ENCODE measurements at regions not wholly inside any gene's neighbourhood (a gene's known extent, or its start where the extent isn't known, plus 50 kb on each side); places are given as distances from the start of the nearest gene placed in this dataset.

- TF ChIP-seq TCF12 (IDR thresholded peaks at IDR 0.05; ENCODE audit: low read depth) (no peak), USF1 (IDR thresholded peaks at IDR 0.05) (no peak), NFIC (IDR thresholded peaks at IDR 0.05) (no peak), ZBTB7A (IDR thresholded peaks at IDR 0.05; ENCODE audit: low read depth) (no peak), TEAD4 (IDR thresholded peaks at IDR 0.05) (no peak), REST (IDR thresholded peaks at IDR 0.05; ENCODE audit: low read depth) (no peak), EP300 (IDR thresholded peaks at IDR 0.05; ENCODE audit: borderline replicate concordance) (no peak), YY1 (IDR thresholded peaks at IDR 0.05; ENCODE audit: low read depth) (no peak), TAF1 (IDR thresholded peaks at IDR 0.05; ENCODE audit: low read depth) (no peak), CEBPB (IDR thresholded peaks at IDR 0.05) (no peak), MAX (IDR thresholded peaks at IDR 0.05) (no peak), RAD21 (IDR thresholded peaks at IDR 0.05; ENCODE audit: low read depth) (no peak), EGR1 (IDR thresholded peaks at IDR 0.05) (no peak)
These were observed 75.4 kb upstream of the S1PR3 start for GRCh38 chr9:88915916-88916315.

GRCh38 chr9:88916894-88917293 is 74.4 kb upstream of the S1PR3 start:
- TF ChIP-seq ZBTB7A (IDR thresholded peaks at IDR 0.05; ENCODE audit: low read depth) = no peak
- no peak for TF ChIP-seq NFIC (IDR thresholded peaks at IDR 0.05)
- TF ChIP-seq CEBPB (IDR thresholded peaks at IDR 0.05) = no peak
- TF ChIP-seq CREB1 (IDR thresholded peaks at IDR 0.05; ENCODE audit: low read depth) = no peak
- TF ChIP-seq USF1 (IDR thresholded peaks at IDR 0.05) = no peak
- no peak for TF ChIP-seq TEAD4 (IDR thresholded peaks at IDR 0.05)
- TF ChIP-seq REST (IDR thresholded peaks at IDR 0.05; ENCODE audit: low read depth) = no peak
- TF ChIP-seq RAD21 (IDR thresholded peaks at IDR 0.05; ENCODE audit: low read depth) = no peak
- TF ChIP-seq FOXM1 (IDR thresholded peaks at IDR 0.05; ENCODE audit: borderline replicate concordance, low read depth) = no peak
- no peak for TF ChIP-seq EP300 (IDR thresholded peaks at IDR 0.05; ENCODE audit: borderline replicate concordance)
- no peak for TF ChIP-seq MAX (IDR thresholded peaks at IDR 0.05)
- no peak for TF ChIP-seq TCF12 (IDR thresholded peaks at IDR 0.05; ENCODE audit: low read depth)
- no peak for TF ChIP-seq YY1 (IDR thresholded peaks at IDR 0.05; ENCODE audit: low read depth)

- TF ChIP-seq ZBTB7A (IDR thresholded peaks at IDR 0.05; ENCODE audit: low read depth) (no peak), MAX (IDR thresholded peaks at IDR 0.05) (no peak), RAD21 (IDR thresholded peaks at IDR 0.05; ENCODE audit: low read depth) (no peak), USF1 (IDR thresholded peaks at IDR 0.05) (no peak), YY1 (IDR thresholded peaks at IDR 0.05; ENCODE audit: low read depth) (no peak), CREB1 (IDR thresholded peaks at IDR 0.05; ENCODE audit: low read depth) (no peak), EGR1 (IDR thresholded peaks at IDR 0.05) (no peak), TEAD4 (IDR thresholded peaks at IDR 0.05) (no peak), REST (IDR thresholded peaks at IDR 0.05; ENCODE audit: low read depth) (no peak), NFIC (IDR thresholded peaks at IDR 0.05) (no peak), CEBPB (IDR thresholded peaks at IDR 0.05) (no peak), FOXM1 (IDR thresholded peaks at IDR 0.05; ENCODE audit: borderline replicate concordance, low read depth) (no peak), EP300 (IDR thresholded peaks at IDR 0.05; ENCODE audit: borderline replicate concordance) (no peak), TAF1 (IDR thresholded peaks at IDR 0.05; ENCODE audit: low read depth) (no peak), TCF12 (IDR thresholded peaks at IDR 0.05; ENCODE audit: low read depth) (no peak)
These were observed 73.9 kb upstream of the S1PR3 start for GRCh38 chr9:88917375-88917774.

- TF ChIP-seq FOXM1 (IDR thresholded peaks at IDR 0.05; ENCODE audit: borderline replicate concordance, low read depth) = no peak
- TF ChIP-seq EP300 (IDR thresholded peaks at IDR 0.05; ENCODE audit: borderline replicate concordance) = no peak
- TF ChIP-seq MAX (IDR thresholded peaks at IDR 0.05) = no peak
- TF ChIP-seq TEAD4 (IDR thresholded peaks at IDR 0.05) = no peak
- TF ChIP-seq REST (IDR thresholded peaks at IDR 0.05; ENCODE audit: low read depth) = no peak
- TF ChIP-seq EGR1 (IDR thresholded peaks at IDR 0.05) = no peak
- TF ChIP-seq RAD21 (IDR thresholded peaks at IDR 0.05; ENCODE audit: low read depth) = no peak
- no peak for TF ChIP-seq TCF12 (IDR thresholded peaks at IDR 0.05; ENCODE audit: low read depth)
- TF ChIP-seq YY1 (IDR thresholded peaks at IDR 0.05; ENCODE audit: low read depth) = no peak
- no peak for TF ChIP-seq NFIC (IDR thresholded peaks at IDR 0.05)
- no peak for TF ChIP-seq TAF1 (IDR thresholded peaks at IDR 0.05; ENCODE audit: low read depth)
- no peak for TF ChIP-seq CREB1 (IDR thresholded peaks at IDR 0.05; ENCODE audit: low read depth)
- TF ChIP-seq USF1 (IDR thresholded peaks at IDR 0.05) = no peak
- no peak for TF ChIP-seq CEBPB (IDR thresholded peaks at IDR 0.05)
- no peak for TF ChIP-seq ZBTB7A (IDR thresholded peaks at IDR 0.05; ENCODE audit: low read depth)
These were observed 70.6 kb upstream of the S1PR3 start for GRCh38 chr9:88920645-88921044.
